HG03378 (cell line): ENCODE measurements at regions not wholly inside any gene's neighbourhood (a gene's known extent, or its start where the extent isn't known, plus 50 kb on each side); places are given as distances from the start of the nearest gene placed in this dataset.
A peak's percentile ranks its signal among the peaks of the same experiment; 100 is the strongest.
"Not testable (repeated sequence)": the region's sequence is repeated elsewhere in the genome, so short reads cannot be mapped to it uniquely, and the experiment has no call there.

Source experiments
- ATAC-seq: cut with Tn5 transposase; IDR thresholded peaks from one replicate; pipeline ENCODE4 v1.9.1; 2021; ENCODE audit warnings: mild to moderate bottlenecking, moderate library complexity; ENCODE audit not compliant: unreplicated experiment

DNA sequence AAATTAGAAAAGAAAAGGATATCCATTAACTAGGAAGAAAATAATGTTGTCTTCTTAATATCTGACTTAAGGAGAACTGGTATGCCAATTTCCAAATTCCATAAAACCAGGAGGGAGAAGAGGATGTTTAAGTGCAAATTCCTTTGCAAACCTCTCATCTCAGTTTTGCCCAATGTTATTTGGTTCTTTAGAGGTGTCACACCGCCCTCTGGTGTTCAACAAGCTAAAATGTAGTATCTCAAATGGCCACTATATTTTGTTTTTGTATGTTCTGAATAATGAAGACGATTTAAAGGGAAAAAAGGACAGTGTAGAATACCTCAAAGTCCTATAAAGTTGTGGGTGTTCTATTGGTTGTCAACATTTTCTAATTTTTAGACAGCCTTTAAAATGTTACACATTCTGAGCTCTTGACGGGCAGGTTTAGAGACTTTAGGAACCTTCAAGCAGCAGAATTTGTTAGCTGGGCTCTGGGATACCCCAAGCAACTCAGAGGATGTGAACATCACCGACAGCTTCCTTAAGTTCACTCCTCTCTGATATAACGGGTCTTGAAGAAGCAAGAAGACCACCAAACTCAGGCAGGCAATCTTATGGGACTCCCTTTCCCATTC is 458.3 kb downstream of the MFSD1 start:
- ATAC-seq, result peak; percentile 66

DNA sequence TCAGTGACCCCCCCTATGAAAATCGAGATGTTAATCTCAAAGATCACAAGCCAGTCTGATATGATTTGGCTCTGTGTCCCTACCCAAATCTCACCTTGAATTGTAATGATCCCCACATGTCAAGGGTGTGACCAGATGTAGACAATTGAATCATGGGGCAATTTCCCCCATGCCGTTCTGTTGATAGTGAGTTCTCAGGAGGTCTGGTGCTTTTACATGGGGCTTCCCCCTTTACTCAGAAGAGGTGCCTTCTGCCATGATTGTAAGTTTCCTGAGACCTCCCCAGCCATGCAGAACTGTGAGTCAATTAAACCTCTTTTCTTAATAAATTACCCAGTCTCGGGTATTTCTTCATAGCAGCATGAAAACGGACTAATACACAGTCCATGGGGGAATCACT is 459.5 kb downstream of the MFSD1 start:
- ATAC-seq, result not testable (repeated sequence)

DNA sequence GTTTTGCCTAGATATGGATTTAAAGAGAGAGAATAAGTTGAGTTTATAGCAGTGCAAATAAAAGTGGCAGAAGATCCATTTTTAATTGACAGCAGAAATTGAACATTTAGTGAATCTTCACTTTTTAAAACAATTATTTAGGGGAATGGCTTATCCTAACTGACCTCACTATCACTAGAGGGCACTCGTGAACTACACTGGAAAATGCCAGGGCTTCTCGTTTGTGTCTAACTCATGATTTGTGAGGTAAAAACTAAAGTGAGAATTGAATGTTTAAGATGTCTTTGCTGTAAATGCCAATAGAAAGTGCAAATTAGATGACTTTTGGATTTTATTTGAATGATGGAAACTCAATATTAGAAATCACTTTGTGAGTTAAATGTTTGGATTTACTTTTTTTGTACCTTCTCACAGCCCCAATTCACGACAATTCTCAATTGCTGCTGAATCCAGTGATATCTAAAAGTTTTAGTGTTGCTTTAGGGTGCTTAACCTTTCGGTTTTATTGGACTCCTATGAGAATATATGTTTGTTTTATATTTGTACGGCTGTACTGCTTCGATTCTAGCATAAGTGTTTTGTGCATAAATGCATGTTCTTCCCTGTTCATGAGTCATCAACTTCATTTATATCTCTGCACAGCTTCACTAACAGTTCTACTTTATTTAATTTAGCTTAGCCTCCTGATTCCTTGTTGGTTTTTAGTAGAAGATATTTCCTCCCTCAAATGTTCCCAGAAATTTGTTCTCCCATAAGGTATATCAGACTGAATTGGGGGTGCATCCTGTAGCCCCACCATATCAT is 462.1 kb downstream of the MFSD1 start:
- no peak for ATAC-seq

DNA sequence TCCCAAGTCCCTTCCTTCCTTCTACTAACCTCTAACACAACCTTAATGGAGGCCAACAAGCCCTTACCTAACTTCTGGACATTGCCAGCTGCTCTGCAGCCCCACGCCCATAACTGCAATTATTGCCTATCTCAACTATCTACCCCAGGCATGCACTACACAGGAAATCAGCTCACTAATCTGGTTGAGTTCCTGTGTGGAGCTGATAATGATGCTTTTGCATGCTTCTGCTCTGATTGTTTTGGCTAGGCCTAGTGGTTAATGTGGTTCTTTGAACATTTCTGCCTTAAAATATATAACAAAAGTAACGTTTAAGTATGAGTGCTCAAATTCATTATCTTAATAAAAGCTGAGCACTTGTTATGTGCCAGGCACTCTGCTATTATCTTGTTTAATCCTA is 463.9 kb downstream of the MFSD1 start:
- no peak for ATAC-seq

DNA sequence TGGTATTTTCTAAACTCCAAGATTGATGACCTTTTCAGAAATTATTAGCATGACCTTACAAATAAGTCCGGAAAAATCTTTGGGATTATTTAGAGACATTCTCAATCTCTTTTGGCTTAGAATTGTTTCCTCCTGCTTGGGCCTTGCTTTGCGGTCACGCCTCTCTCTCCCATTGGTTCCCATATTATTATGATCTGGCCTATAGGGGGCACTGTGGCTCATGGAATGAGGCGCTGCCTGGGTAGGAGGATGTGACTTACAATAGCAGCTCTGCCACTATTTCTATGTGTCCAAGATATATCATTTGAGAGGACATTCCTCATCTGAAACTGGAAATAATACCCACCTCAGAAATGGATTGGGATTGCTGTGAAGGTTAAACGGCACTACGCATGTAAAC is 464.9 kb downstream of the MFSD1 start:
- ATAC-seq, result no peak

DNA sequence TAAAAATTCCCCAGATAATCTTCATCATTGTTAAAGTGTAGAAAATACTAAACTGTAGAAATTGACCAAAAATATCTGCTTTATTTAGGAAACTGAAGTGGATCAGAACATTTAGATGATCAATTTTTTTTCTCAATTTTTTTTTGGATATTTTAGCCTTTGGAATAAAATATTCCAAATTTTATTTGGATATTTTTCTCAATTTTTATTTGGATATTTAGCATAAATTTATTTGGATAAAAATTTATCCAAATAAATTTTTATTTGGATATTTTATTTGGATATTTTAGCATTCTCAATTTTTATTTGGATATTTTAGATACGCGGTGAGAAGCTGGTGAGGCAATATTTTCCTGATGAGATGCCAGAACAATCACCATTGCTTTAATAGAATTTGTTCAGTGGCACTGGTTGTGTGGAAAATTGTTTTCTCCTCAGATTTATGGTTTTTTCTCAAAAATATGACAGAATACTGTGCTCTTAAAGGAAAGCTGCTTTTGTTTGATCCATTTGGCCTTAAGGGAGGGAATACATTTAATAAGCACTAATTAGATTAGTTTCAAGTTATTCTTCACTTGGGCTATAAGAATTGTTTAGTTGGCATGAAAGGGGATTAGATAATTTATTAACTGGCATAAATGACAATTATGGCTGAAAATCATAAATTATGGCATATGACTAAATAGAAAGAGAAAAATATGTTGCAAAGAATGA is 470.1 kb downstream of the MFSD1 start:
- no peak for ATAC-seq

DNA sequence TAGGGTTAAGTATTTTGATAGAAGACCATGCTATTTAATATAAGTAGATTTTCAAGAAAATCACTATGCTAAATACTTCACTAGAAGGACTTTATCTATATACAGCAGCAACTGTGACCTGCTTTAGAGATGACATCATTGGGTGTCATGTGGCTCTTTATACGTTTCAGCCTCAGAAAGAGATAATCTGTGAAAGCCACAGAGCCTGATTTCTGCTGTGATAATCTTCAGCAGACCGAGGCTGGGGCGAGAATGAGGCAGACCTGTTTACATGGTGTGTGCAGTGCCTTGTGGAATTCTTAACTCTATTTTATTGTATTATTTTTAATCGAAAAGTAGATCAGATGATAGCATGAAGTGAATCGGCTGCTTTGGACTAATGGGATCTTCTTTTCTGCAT is 471.2 kb downstream of the MFSD1 start:
- no peak for ATAC-seq

DNA sequence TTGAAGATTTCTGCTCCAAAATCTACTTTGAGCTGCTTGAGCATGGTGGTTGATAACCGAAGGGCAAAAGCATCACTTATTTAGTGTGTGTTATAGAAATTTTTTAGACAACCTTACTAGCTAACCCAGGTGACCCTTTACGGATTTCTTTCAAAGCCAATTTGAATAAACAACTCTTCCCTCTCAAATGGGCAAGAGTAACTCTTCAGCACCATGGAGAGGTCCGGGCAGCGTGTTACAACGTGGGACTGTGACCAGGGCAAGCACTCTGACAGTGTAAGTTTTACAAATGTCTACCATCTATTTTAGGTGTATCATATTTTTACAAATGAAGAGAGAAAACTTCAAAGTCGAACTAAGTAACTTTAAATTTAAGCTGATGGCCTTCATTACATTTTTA is 471.8 kb downstream of the MFSD1 start:
- ATAC-seq, result no peak

DNA sequence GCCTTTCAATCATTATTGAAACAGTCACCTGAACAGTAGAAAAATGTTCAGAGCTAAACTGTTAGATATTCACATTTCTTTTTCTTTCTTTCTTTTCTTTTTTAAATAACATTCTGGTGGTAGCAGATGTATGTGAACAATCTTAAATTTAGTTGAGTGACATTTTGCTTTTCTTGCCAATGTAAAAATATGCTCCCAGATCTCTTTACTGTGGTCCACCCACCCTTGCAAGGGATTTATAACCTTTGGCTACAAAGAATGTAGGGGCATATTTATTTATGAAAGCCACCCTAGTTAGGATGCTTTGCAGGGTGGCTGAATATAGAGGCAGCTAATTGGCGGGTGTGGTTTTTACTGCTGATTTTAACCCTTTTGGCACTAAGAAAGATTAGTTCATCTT is 473.9 kb downstream of the MFSD1 start:
- no peak for ATAC-seq

DNA sequence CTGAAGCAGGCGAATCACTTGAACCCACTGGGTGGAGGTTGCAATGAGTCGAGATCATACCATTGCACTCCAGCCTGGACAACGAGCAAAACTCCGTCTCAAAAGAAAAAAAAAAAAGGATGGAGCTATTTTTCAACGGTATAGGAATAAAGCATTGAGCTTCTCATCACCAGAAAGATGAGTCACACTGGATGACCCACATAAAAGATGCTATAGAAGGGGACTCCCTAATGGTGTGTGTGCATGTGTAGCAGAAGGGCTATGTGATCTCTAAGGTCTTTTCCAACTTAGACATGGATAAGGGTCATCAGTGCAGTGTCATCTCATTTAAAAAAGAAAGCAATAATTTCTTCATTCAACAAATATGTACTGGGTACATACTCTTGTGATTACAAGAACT is 476.0 kb downstream of the MFSD1 start:
- ATAC-seq, result no peak

DNA sequence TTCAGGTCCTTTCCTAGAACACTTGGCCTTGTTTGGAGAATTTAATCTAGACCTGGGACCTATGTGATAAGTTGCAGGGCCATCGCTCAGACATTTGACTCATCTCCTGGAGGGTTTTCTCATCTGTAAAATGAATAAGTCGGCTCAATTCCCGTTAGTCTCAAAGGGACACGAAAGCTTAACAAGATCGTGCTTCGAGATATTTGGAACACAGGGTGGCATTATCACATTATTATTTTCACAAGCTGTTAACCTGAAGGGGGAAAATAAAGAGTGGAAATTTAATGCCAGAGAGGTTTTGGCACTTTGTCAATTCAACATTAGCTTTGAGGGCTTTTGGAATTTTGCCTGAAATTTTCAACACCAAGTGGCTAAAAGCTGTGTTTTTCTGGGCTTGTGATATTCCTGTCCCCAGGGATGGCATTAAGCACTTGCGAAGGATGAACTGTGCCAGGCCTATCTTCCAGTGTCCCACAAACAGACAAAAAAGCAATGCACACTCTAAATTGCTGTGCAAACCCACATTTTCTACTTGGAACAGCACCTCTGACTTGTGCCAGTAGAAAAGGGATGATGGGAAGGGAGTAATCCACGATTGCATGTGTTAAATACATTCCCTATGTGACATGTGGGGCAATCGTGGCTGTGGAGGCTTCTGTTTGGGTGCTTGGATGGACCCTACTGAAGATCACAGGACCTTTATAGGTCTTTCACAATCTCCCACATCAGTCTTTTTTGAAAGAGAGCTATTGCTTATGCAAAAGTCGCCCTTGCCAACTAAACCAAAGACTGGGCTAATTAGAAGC is 478.7 kb downstream of the MFSD1 start:
- ATAC-seq, result no peak

DNA sequence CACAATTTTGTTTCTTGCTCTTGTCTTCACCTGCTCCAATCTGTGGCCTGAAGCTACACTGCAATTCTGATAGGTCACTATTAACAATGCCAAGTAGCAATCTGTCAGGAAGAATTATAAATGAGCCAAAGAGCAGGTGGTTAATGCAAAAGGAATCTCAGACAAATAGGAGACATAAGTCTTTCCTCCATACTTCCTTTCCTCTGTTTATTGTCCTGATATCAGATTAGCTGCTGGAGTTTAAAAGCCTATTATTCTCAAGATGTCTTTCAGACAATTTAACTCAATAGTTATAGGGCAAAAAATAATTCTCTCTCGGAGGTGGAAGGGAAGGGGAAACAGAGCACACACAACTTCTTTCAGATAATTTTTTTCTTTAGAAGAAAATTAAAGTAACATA is 491.6 kb downstream of the MFSD1 start:
- ATAC-seq, result no peak

DNA sequence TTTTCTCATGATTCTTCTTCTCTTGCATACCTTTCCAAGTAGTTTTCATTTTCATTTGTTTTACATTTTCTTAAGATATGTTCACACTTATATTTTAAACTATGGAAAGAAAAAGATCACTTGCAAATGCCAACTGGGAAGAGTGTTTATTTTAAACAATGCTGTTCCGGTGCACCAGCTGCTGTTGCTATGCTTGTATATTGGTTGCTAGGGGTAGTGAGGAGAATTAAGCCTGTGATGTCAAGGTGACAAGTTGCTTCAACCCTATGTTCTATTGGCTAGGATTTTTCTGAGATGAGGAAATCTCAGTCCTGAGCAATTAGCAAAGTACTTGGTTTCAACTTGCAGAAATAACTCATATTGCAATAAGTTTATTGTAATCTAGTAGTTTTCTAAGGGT is 500.1 kb downstream of the MFSD1 start:
- ATAC-seq, result no peak

DNA sequence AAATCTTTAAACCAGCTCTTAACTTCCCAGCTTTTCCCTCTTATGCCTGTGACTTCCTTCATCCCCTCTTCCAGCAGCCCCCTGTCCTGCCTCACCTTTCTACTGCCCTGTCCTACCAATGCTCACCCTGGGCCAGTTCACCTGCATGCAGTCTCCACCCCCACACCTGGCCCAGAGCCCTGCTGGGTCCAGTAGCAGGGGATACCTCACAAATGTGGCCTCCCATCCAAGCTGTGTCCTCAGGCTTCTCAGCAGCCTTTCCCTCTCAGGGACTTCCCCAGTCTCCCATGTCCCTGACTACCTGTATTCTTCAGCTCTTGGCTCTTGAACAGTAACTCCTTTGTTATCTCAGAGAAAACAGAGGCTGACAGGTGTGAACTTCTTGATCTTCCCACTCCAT is 503.2 kb downstream of the MFSD1 start:
- ATAC-seq, result no peak

DNA sequence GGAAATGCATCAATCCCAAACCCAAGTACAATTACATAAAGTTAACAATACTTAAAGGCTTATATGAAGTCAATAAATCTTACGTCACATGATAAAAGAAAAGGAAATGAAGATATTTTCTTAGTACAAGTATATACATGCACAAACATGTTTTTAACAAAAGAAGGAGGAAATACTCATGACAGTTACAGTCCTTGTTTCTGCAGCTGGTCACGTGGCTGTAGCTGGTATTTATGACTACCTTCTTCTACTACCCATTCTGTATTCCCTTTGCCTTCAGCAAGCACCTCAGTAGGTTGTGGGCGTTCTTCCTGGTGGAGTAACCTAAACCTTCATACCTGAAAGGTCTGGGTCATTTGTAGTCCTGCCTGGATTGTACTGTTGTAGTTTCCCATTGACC is 514.9 kb downstream of the MFSD1 start:
- ATAC-seq, result not testable (repeated sequence)

DNA sequence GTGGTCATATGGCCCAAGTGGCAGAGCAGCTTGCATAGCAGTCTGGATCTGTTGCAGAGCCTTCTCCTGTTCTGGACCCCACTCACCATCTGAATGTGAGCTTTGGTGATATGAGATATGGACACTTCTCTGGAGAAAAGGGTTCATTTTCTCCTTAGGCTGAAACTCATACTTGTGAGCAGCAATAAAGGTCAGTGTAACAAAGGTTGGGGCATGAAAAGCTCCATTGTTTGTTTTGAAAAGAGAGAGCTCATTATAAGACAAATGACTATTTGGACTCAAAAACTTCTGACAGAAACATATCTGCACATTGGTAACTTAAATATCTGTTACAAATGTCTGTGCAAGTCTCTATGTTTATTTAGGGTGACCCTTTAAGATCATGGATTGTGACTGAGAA is 517.3 kb downstream of the MFSD1 start:
- no peak for ATAC-seq

DNA sequence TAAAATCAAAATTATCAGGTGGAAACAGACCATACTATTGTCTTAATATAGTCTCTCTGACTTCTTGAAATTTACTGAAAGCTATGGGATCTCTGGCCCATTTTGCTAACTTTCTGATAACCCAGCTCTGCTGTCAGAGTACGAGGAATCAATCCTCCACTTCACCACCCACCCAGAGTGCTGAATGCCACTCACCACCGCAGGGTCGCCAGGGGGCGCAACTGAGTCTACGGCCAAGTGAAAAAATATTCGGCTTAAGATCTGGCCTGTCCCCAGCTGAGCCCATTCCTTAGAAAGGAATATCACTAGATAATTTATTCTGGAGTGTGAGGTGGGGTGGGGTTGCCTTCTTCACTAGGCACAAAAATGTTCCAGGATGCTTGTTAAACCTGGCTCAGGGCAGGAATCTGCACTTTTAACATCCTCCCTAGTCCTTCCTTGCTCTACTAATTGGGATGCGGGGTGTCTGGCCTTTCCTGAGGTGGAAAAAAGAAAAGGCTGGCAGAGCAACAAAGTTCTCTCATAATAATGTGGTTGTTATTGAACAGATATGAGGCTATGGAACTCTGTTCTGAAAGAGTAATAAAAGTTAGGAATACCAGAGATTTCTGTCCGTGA is 520.6 kb downstream of the MFSD1 start:
- peak; percentile 68 for ATAC-seq

DNA sequence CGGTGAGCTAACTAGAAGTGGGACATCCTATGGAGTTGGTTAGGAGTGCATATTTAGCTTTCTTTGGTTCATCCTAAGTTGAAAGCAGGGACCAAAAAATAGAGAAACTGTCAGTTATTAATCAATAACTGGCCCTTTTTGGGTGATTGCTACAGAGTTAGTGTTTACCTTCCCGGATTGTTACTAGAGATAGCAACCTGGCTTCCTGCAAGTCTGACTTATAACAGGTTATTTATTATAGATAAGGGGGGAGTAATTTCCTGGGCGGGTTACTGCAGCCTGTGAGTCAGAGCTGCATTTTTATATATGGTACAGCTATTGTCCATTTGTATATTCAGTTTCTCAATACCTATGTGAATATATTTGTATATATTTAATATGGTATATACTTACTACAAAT is 522.0 kb downstream of the MFSD1 start:
- ATAC-seq, result no peak

DNA sequence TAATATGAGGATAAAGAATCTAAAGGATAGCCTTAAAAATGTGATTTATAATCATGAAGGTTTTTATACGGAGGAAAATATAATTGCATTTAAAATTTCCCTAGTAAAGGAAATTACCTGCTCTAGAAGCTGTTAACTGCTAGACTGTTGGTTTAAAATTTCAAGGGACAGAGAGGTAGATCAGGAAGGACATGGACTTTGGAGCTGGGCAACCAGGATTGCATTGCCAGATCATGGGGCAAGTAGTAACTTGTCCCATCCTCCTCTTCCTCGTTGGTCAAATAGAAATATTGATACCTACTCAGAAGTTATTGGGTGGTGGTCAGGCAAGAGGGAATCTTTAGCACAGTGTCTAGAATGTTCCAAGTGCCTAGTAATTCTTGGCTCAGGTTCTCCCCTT is 525.1 kb downstream of the MFSD1 start:
- ATAC-seq, result no peak

DNA sequence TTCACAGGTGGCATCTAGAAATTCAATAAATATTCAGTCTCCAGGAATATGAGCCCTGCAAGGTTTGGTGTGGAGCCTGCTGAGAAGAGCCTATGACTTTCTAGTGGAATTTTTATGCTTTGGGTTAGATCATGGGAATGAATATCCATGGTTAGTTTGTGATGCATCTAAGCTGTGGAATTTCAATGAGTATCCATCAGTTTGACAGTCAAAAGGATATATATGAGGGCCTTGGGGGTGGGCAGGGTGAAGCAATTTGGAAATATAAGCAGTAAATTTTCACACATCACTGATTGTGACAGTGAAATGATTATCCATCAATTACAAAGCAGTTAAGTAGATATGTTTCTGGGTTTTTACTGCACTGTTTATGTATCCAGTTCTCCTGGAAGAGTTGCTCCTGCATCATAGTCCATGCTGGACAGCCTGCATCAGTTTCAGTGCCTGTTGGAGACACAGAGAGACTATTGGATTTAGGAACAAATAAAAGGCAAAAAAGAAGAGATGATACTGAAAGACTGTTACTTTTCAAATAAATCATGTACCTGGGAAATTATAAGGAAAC is 530.8 kb downstream of the MFSD1 start:
- ATAC-seq, result no peak

DNA sequence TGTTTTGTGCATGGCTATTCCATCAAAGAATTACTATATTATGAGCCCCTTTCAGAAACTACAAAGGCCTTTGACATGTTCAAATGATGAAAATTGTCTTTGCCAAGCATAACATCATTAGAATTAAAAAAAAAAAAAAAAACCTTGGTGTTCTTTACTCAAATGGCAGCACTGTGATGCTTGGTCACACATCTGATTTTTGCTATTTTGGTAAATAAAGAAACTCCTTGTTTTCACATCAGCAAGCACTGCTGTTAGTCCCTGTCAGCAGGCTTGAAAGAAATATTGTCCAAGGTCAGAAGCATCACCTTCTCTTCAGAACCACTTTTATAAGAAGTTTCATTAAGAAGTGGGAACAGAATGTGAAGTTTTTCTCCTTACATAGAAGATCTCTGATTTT is 537.3 kb downstream of the MFSD1 start:
- ATAC-seq, result no peak
